GM12878 (cell line): ENCODE measurements at regions not wholly inside any gene's neighbourhood (a gene's known extent, or its start where the extent isn't known, plus 50 kb on each side); places are given as distances from the start of the nearest gene placed in this dataset.
A peak's percentile ranks its signal among the peaks of the same experiment; 100 is the strongest.

Source experiments
- BRCA1 ChIP-seq: IDR thresholded peaks from 2 replicates; pipeline ENCODE4 v1.6.1; 2011; ENCODE audit warnings: low read depth, low read length, improper control_type of control experiment
- CBX3 ChIP-seq: fragments of 200-600 bp; sonication (generic); IDR thresholded peaks from 2 replicates; pipeline ENCODE4 v1.6.1; 2016; ENCODE audit warnings: low read depth, borderline replicate concordance
- EGR1 ChIP-seq, 2 experiments: IDR thresholded peaks; 1 replicate in 1 of 2; 2 replicates in 1 of 2; pipeline ENCODE4 v1.6.1; 2011 to 2012; ENCODE audit warnings: low read depth in 2 of 2, low read length in 2 of 2, borderline replicate concordance in 1 of 2, mild to moderate bottlenecking in 1 of 2, moderate library complexity in 1 of 2
- HDAC6 ChIP-seq: fragments of 200-600 bp; sonication (generic); IDR thresholded peaks from one replicate; pipeline ENCODE4 v1.8.0; 2017; ENCODE audit warnings: antibody characterized with exemption; ENCODE audit not compliant: unreplicated experiment
- MYC ChIP-seq: IDR thresholded peaks from 2 replicates; pipeline ENCODE4 v1.6.1; 2011; ENCODE audit warnings: mild to moderate bottlenecking, low read length, moderate library complexity, inconsistent platforms; ENCODE audit not compliant: insufficient read depth, insufficient replicate concordance, insufficient read length, severe bottlenecking
- NBN ChIP-seq: fragments of 450-650 bp; IDR thresholded peaks from 2 replicates; pipeline ENCODE4 v1.6.1; 2016
- POLR2A ChIP-seq: IDR thresholded peaks from 2 replicates; pipeline ENCODE4 v1.6.1; 2011; ENCODE audit warnings: low read depth, mild to moderate bottlenecking, low read length
- POLR2AphosphoS2 ChIP-seq: IDR thresholded peaks from 2 replicates; pipeline ENCODE4 v1.6.1; 2011; ENCODE audit warnings: low read depth, mild to moderate bottlenecking, low read length, improper control_type of control experiment, moderate library complexity
- RELA ChIP-seq: fragments of 450-650 bp; IDR thresholded peaks from 2 replicates; pipeline ENCODE4 v1.8.0; 2014; ENCODE audit warnings: borderline replicate concordance; ENCODE audit not compliant: partially characterized antibody
- SMARCA5 ChIP-seq: fragments of 450-650 bp; IDR thresholded peaks from 2 replicates; pipeline ENCODE4 v1.6.1; 2017; ENCODE audit warnings: mild to moderate bottlenecking
- TCF12 ChIP-seq: IDR thresholded peaks from 2 replicates; pipeline ENCODE4 v1.6.1; 2011; ENCODE audit warnings: low read depth, mild to moderate bottlenecking, low read length
- YY1 ChIP-seq: IDR thresholded peaks from 2 replicates; pipeline ENCODE4 v1.6.1; 2011; ENCODE audit warnings: low read depth, mild to moderate bottlenecking, low read length
- TF ChIP-seq, protein P1 (sequence below): fragments of 450-650 bp; formaldehyde crosslinking; IDR thresholded peaks from 2 replicates; pipeline ENCODE4 v1.4.0; 2022; ENCODE audit warnings: mild to moderate bottlenecking, moderate library complexity
- TF ChIP-seq, protein P2 (sequence below): fragments of 450-650 bp; IDR thresholded peaks from 2 replicates; pipeline ENCODE4 v1.6.1; 2017; ENCODE audit warnings: low read depth, mild to moderate bottlenecking, moderate library complexity
- TF ChIP-seq, protein P3 (sequence below): IDR thresholded peaks from 2 replicates; pipeline ENCODE4 v1.6.1; 2012; ENCODE audit warnings: low read depth, low read length, improper control_type of control experiment
- TF ChIP-seq, protein P4 (sequence below): fragments of 450-650 bp; IDR thresholded peaks from 2 replicates; pipeline ENCODE4 v1.6.1; 2017; ENCODE audit warnings: mild to moderate bottlenecking, moderate library complexity
- TF ChIP-seq, protein P5 (sequence below): IDR thresholded peaks from 2 replicates; pipeline ENCODE4 v1.6.1; 2012; ENCODE audit warnings: low read length, inconsistent platforms

- TF ChIP-seq, protein P1, sequence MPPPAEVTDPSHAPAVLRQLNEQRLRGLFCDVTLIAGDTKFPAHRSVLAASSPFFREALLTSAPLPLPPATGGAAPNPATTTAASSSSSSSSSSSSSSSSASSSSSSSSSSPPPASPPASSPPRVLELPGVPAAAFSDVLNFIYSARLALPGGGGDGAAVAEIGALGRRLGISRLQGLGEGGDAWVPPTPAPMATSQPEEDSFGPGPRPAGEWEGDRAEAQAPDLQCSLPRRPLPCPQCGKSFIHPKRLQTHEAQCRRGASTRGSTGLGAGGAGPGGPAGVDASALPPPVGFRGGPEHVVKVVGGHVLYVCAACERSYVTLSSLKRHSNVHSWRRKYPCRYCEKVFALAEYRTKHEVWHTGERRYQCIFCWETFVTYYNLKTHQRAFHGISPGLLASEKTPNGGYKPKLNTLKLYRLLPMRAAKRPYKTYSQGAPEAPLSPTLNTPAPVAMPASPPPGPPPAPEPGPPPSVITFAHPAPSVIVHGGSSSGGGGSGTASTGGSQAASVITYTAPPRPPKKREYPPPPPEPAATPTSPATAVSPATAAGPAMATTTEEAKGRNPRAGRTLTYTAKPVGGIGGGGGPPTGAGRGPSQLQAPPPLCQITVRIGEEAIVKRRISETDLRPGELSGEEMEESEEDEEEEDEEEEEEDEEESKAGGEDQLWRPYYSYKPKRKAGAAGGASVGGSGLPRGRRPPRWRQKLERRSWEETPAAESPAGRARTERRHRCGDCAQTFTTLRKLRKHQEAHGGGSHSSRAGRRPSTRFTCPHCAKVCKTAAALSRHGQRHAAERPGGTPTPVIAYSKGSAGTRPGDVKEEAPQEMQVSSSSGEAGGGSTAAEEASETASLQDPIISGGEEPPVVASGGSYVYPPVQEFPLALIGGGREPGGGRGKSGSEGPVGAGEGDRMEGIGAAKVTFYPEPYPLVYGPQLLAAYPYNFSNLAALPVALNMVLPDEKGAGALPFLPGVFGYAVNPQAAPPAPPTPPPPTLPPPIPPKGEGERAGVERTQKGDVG (CRISPR knock-in tag), result no peak
- no peak for TF ChIP-seq SMARCA5
- no peak for TF ChIP-seq CBX3
- TF ChIP-seq HDAC6, result no peak
- peak; percentile 57; the same call in 1 of the 2 replicates for TF ChIP-seq POLR2A
- TF ChIP-seq NBN, result no peak
- TF ChIP-seq, protein P2, sequence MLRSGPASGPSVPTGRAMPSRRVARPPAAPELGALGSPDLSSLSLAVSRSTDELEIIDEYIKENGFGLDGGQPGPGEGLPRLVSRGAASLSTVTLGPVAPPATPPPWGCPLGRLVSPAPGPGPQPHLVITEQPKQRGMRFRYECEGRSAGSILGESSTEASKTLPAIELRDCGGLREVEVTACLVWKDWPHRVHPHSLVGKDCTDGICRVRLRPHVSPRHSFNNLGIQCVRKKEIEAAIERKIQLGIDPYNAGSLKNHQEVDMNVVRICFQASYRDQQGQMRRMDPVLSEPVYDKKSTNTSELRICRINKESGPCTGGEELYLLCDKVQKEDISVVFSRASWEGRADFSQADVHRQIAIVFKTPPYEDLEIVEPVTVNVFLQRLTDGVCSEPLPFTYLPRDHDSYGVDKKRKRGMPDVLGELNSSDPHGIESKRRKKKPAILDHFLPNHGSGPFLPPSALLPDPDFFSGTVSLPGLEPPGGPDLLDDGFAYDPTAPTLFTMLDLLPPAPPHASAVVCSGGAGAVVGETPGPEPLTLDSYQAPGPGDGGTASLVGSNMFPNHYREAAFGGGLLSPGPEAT, result no peak
- 0 out of 2 replicates have a peak, but pooled peaks have one; percentile 25 for TF ChIP-seq YY1
- TF ChIP-seq EGR1 (IDR thresholded peaks at IDR 0.05; ENCODE audit: borderline replicate concordance in 1 of 2, low read depth in 2 of 2, low read length in 2 of 2), result no peak
- no peak for TF ChIP-seq POLR2AphosphoS2
- no peak for TF ChIP-seq MYC
- TF ChIP-seq TCF12, result 0 out of 2 replicates have a peak, but pooled peaks have one; percentile 38
- TF ChIP-seq, protein P3, sequence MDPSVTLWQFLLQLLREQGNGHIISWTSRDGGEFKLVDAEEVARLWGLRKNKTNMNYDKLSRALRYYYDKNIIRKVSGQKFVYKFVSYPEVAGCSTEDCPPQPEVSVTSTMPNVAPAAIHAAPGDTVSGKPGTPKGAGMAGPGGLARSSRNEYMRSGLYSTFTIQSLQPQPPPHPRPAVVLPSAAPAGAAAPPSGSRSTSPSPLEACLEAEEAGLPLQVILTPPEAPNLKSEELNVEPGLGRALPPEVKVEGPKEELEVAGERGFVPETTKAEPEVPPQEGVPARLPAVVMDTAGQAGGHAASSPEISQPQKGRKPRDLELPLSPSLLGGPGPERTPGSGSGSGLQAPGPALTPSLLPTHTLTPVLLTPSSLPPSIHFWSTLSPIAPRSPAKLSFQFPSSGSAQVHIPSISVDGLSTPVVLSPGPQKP, result no peak
- no peak for TF ChIP-seq RELA
- TF ChIP-seq, protein P4, sequence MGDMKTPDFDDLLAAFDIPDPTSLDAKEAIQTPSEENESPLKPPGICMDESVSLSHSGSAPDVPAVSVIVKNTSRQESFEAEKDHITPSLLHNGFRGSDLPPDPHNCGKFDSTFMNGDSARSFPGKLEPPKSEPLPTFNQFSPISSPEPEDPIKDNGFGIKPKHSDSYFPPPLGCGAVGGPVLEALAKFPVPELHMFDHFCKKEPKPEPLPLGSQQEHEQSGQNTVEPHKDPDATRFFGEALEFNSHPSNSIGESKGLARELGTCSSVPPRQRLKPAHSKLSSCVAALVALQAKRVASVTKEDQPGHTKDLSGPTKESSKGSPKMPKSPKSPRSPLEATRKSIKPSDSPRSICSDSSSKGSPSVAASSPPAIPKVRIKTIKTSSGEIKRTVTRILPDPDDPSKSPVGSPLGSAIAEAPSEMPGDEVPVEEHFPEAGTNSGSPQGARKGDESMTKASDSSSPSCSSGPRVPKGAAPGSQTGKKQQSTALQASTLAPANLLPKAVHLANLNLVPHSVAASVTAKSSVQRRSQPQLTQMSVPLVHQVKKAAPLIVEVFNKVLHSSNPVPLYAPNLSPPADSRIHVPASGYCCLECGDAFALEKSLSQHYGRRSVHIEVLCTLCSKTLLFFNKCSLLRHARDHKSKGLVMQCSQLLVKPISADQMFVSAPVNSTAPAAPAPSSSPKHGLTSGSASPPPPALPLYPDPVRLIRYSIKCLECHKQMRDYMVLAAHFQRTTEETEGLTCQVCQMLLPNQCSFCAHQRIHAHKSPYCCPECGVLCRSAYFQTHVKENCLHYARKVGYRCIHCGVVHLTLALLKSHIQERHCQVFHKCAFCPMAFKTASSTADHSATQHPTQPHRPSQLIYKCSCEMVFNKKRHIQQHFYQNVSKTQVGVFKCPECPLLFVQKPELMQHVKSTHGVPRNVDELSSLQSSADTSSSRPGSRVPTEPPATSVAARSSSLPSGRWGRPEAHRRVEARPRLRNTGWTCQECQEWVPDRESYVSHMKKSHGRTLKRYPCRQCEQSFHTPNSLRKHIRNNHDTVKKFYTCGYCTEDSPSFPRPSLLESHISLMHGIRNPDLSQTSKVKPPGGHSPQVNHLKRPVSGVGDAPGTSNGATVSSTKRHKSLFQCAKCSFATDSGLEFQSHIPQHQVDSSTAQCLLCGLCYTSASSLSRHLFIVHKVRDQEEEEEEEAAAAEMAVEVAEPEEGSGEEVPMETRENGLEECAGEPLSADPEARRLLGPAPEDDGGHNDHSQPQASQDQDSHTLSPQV, result no peak
- TF ChIP-seq, protein P5, sequence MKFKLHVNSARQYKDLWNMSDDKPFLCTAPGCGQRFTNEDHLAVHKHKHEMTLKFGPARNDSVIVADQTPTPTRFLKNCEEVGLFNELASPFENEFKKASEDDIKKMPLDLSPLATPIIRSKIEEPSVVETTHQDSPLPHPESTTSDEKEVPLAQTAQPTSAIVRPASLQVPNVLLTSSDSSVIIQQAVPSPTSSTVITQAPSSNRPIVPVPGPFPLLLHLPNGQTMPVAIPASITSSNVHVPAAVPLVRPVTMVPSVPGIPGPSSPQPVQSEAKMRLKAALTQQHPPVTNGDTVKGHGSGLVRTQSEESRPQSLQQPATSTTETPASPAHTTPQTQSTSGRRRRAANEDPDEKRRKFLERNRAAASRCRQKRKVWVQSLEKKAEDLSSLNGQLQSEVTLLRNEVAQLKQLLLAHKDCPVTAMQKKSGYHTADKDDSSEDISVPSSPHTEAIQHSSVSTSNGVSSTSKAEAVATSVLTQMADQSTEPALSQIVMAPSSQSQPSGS, result no peak
- no peak for TF ChIP-seq BRCA1
These were observed 141.3 kb upstream of the KLF14 start (continued) for GRCh38 chr7:130875265-130875741.
